ENCODE measurements at regions not wholly inside any gene's neighbourhood (a gene's known extent, or its start where the extent isn't known, plus 50 kb on each side); places are given as distances from the start of the nearest gene placed in this dataset.
"Not testable (repeated sequence)": the region's sequence is repeated elsewhere in the genome, so short reads cannot be mapped to it uniquely, and the experiment has no call there.

GRCh38 chr20:48514577-48514976, 313.2 kb downstream of the PREX1 start:
- TF ChIP-seq CTCF (IDR thresholded peaks at IDR 0.05; ENCODE audit: low read depth, low read length); POLR2A (IDR thresholded peaks at IDR 0.05; ENCODE audit: extremely low read depth, insufficient read length): not testable (repeated sequence)
